HepG2 (cell line): ENCODE measurements at regions not wholly inside any gene's neighbourhood (a gene's known extent, or its start where the extent isn't known, plus 50 kb on each side); places are given as distances from the start of the nearest gene placed in this dataset.

Experiments
- ARID3A ChIP-seq: IDR thresholded peaks from 2 replicates; pipeline ENCODE4 v1.6.1; 2012; ENCODE audit warnings: low read depth, low read length, improper control_type of control experiment
- CEBPG ChIP-seq: IDR thresholded peaks from 2 replicates; pipeline ENCODE4 v1.6.1; 2016
- FOXC1 ChIP-seq: sonication (generic); formaldehyde crosslinking; IDR thresholded peaks from 2 replicates; pipeline ENCODE4 v1.8.0; 2022; ENCODE audit warnings: mild to moderate bottlenecking, missing genetic modification reagents, borderline replicate concordance
- GATA4 ChIP-seq: sonication (generic); IDR thresholded peaks from 2 replicates; pipeline ENCODE4 v1.6.1; 2016; ENCODE audit warnings: antibody characterized with exemption, low read depth, borderline replicate concordance
- IKZF1 ChIP-seq: fragments of 450-650 bp; IDR thresholded peaks from 2 replicates; pipeline ENCODE4 v1.7.1; 2016
- JUND ChIP-seq: sonication (generic); formaldehyde crosslinking; IDR thresholded peaks from 2 replicates; pipeline ENCODE4 v1.8.0; 2022; ENCODE audit warnings: mild to moderate bottlenecking, missing genetic modification reagents
- MAFK ChIP-seq, 2 experiments: IDR thresholded peaks in 1 of 2; conservative IDR thresholded peaks in 1 of 2; 2 replicates each; pipeline ENCODE4 v1.6.1; 2011; ENCODE audit warnings: improper control_type of control experiment in 2 of 2, low read length in 2 of 2
- MED1 ChIP-seq: sonication (generic); formaldehyde crosslinking; IDR thresholded peaks from 2 replicates; pipeline ENCODE4 v1.4.0; 2020; ENCODE audit warnings: missing genetic modification reagents
- MXD4 ChIP-seq: IDR thresholded peaks from 2 replicates; pipeline ENCODE4 v1.6.1; 2016; ENCODE audit warnings: mild to moderate bottlenecking, missing biosample characterization, missing genetic modification reagents
- NR2F6 ChIP-seq, 2 experiments: IDR thresholded peaks; 2 replicates each; pipeline ENCODE4 v1.6.1; 2016; ENCODE audit warnings: antibody characterized with exemption in 1 of 2, mild to moderate bottlenecking in 1 of 2
- PAWR ChIP-seq: sonication (generic); formaldehyde crosslinking; IDR thresholded peaks from 2 replicates; pipeline ENCODE4 v1.4.0; 2020; ENCODE audit warnings: missing genetic modification reagents, mild to moderate bottlenecking, borderline replicate concordance
- POGZ ChIP-seq: sonication (generic); formaldehyde crosslinking; IDR thresholded peaks from 2 replicates; pipeline ENCODE4 v1.4.0; 2020; ENCODE audit warnings: mild to moderate bottlenecking, missing genetic modification reagents
- PRDM10 ChIP-seq: sonication (generic); formaldehyde crosslinking; IDR thresholded peaks from 2 replicates; pipeline ENCODE4 v1.4.0; 2020; ENCODE audit warnings: low read depth, missing genetic modification reagents
- RFX5 ChIP-seq: IDR thresholded peaks from 2 replicates; pipeline ENCODE4 v1.6.1; 2011; ENCODE audit warnings: low read depth, low read length, improper control_type of control experiment
- SALL1 ChIP-seq: sonication (generic); formaldehyde crosslinking; IDR thresholded peaks from 2 replicates; pipeline ENCODE4 v1.8.0; 2022; ENCODE audit warnings: mild to moderate bottlenecking, missing genetic modification reagents
- TSC22D2 ChIP-seq: sonication (generic); formaldehyde crosslinking; IDR thresholded peaks from 2 replicates; pipeline ENCODE4 v1.5.1; 2020; ENCODE audit warnings: missing genetic modification reagents, mild to moderate bottlenecking, borderline replicate concordance
- U2AF2 ChIP-seq: fragments of 200-400 bp; formaldehyde crosslinking; IDR thresholded peaks from 2 replicates; pipeline ENCODE4 v1.6.1; 2017; ENCODE audit warnings: low read depth, mild to moderate bottlenecking, low read length
- ZBTB1 ChIP-seq: sonication (generic); formaldehyde crosslinking; IDR thresholded peaks from 2 replicates; pipeline ENCODE4 v1.4.0; 2020; ENCODE audit warnings: missing genetic modification reagents, borderline replicate concordance
- ZNF225 ChIP-seq: sonication (generic); formaldehyde crosslinking; IDR thresholded peaks from 2 replicates; pipeline ENCODE4 v1.4.0; 2020; ENCODE audit warnings: mild to moderate bottlenecking, missing genetic modification reagents
- ZNF292 ChIP-seq: sonication (generic); formaldehyde crosslinking; IDR thresholded peaks from 2 replicates; pipeline ENCODE4 v1.8.1; 2022; ENCODE audit warnings: mild to moderate bottlenecking, low read depth, missing genetic modification reagents, borderline replicate concordance
- ZNF331 ChIP-seq: sonication (generic); formaldehyde crosslinking; IDR thresholded peaks from 2 replicates; pipeline ENCODE4 v1.4.0; 2020; ENCODE audit warnings: missing genetic modification reagents
- ZNF333 ChIP-seq: sonication (generic); formaldehyde crosslinking; IDR thresholded peaks from 2 replicates; pipeline ENCODE4 v1.4.0; 2020; ENCODE audit warnings: mild to moderate bottlenecking, missing genetic modification reagents, borderline replicate concordance
- ZNF513 ChIP-seq: sonication (generic); formaldehyde crosslinking; conservative IDR thresholded peaks from 2 replicates; pipeline ENCODE4 v1.5.0; 2020; ENCODE audit warnings: missing genetic modification reagents
- ZNF543 ChIP-seq: sonication (generic); formaldehyde crosslinking; IDR thresholded peaks from 2 replicates; pipeline ENCODE4 v1.4.0; 2020; ENCODE audit warnings: mild to moderate bottlenecking, missing genetic modification reagents

GRCh38 chr2:222795450-222796357 lies 65.1 kb upstream of the ACSL3 start (continued):
- TF ChIP-seq CEBPG (CRISPR knock-in tag), result peak; percentile 73
- peak; percentile 77; the same call in 1 of the 2 replicates for TF ChIP-seq JUND (CRISPR knock-in tag)
- 0 out of 2 replicates have a peak, but pooled peaks have one; percentile 30 for TF ChIP-seq FOXC1
- TF ChIP-seq ZNF543 (CRISPR knock-in tag), result no peak
- TF ChIP-seq MXD4 (CRISPR knock-in tag), result no peak; the same call in 1 of the 2 replicates
- TF ChIP-seq POGZ (CRISPR knock-in tag), result peak; percentile 66
- TF ChIP-seq U2AF2, result no peak
- no peak; the same call in 1 of the 2 replicates for TF ChIP-seq SALL1
- TF ChIP-seq PRDM10 (CRISPR knock-in tag), result peak; percentile 14; the same call in 1 of the 2 replicates
- TF ChIP-seq PAWR (CRISPR knock-in tag), result no peak
- peak; percentile 88 for TF ChIP-seq NR2F6 (IDR thresholded peaks at IDR 0.05)
- TF ChIP-seq NR2F6 (CRISPR knock-in tag; IDR thresholded peaks at IDR 0.05), result peak; percentile 83
- peak; percentile 98 for TF ChIP-seq MED1 (CRISPR knock-in tag)
- no peak for TF ChIP-seq TSC22D2
- TF ChIP-seq ARID3A, result peak; percentile 98
- TF ChIP-seq ZNF331 (CRISPR knock-in tag), result peak; percentile 60; the same call in 1 of the 2 replicates
- no peak for TF ChIP-seq ZNF513 (CRISPR knock-in tag)
- peak; percentile 57; the same call in 1 of the 2 replicates for TF ChIP-seq RFX5
- no peak for TF ChIP-seq IKZF1
- no peak for TF ChIP-seq ZBTB1 (CRISPR knock-in tag)
- TF ChIP-seq ZNF333 (CRISPR knock-in tag), result no peak; the same call in 1 of the 2 replicates
- peak; percentile 58; the same call in 1 of the 2 replicates for TF ChIP-seq ZNF292 (CRISPR knock-in tag)
- peak; percentile 95 for TF ChIP-seq GATA4
- TF ChIP-seq MAFK (conservative IDR thresholded peaks at IDR 0.05 in 1 of 2, IDR thresholded peaks at IDR 0.05 in 1 of 2; ENCODE audit: low read length in 2 of 2), result peak; percentile 95 to 99
- no peak for TF ChIP-seq ZNF225 (CRISPR knock-in tag)
